Glutamatergic neuron (in vitro differentiated cells): ENCODE measurements at regions not wholly inside any gene's neighbourhood (a gene's known extent, or its start where the extent isn't known, plus 50 kb on each side); places are given as distances from the start of the nearest gene placed in this dataset.

Experiments
- DNase-seq: peaks from one replicate; pipeline ENCODE4 v3.0.0; 2022
- H3K27ac Mint-ChIP-seq: one replicate; pipeline ENCODE4 v1.8.0; 2020; ENCODE audit warnings: mild to moderate bottlenecking, mixed read lengths, inconsistent platforms; ENCODE audit not compliant: unreplicated experiment
- H3K27me3 Mint-ChIP-seq: one replicate; pipeline ENCODE4 v1.8.0; 2020; ENCODE audit warnings: mild to moderate bottlenecking, moderate library complexity, mixed read lengths, inconsistent platforms; ENCODE audit not compliant: unreplicated experiment
- H3K36me3 Mint-ChIP-seq: one replicate; pipeline ENCODE4 v1.8.0; 2020; ENCODE audit warnings: mild to moderate bottlenecking, mixed read lengths, inconsistent platforms; ENCODE audit not compliant: unreplicated experiment
- H3K4me1 Mint-ChIP-seq: one replicate; pipeline ENCODE4 v1.8.0; 2020; ENCODE audit warnings: mild to moderate bottlenecking, low read depth, mixed read lengths, inconsistent platforms; ENCODE audit not compliant: unreplicated experiment
- H3K4me3 Mint-ChIP-seq: one replicate; pipeline ENCODE4 v1.8.0; 2020; ENCODE audit warnings: mild to moderate bottlenecking, mixed read lengths, inconsistent platforms; ENCODE audit not compliant: unreplicated experiment
- H3K9me3 Mint-ChIP-seq: one replicate; pipeline ENCODE4 v1.8.0; 2020; ENCODE audit warnings: mild to moderate bottlenecking, moderate library complexity, mixed read lengths, inconsistent platforms; ENCODE audit not compliant: unreplicated experiment
- CTCF ChIP-seq: fragments of 200-600 bp; sonication (generic); IDR thresholded peaks from one replicate; pipeline ENCODE4 v1.5.0; 2021; ENCODE audit not compliant: partially characterized antibody, unreplicated experiment

- H3K9me3 Mint-ChIP-seq: peaks cover 8% of the 10 kb centered on the region
- no peak overlapping the region for H3K27ac Mint-ChIP-seq
- TF ChIP-seq CTCF: no peak
- H3K27me3 Mint-ChIP-seq: peaks cover 21% of the 10 kb centered on the region
- no peaks in the 10 kb centered on the region for H3K36me3 Mint-ChIP-seq
- no peak overlapping the region for H3K4me3 Mint-ChIP-seq
- no peak for DNase-seq
- peaks cover 14% of the 10 kb centered on the region for H3K4me1 Mint-ChIP-seq
These were observed 176.3 kb upstream of the TNRC6C start for GRCh38 chr17:77782201-77782600.

DNA sequence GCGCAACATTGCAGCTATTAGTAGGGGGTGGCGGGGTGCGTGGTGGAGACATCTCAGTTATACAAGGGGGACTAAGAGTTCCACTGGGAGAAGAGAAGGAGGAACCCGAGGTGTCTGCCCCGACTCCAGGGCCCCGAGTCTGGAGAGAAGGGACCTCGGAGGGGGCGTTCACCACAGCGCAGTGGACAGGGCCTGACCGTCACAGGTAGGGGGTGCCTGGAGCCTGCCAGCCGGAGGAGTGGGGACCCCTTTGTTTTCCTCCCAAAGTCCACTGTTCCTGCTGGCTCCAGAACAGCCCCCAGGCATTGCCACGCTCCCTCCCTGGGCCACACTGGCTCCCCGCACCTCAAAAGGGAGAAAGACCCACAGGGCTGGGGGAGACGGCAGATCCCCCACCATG is 175.9 kb upstream of the TNRC6C start:
- H3K4me3 Mint-ChIP-seq: no peak overlapping the region
- H3K4me1 Mint-ChIP-seq: peaks cover 18% of the 10 kb centered on the region
- H3K27ac Mint-ChIP-seq: no peak overlapping the region
- peaks cover 24% of the 10 kb centered on the region for H3K27me3 Mint-ChIP-seq
- no peak for DNase-seq
- H3K9me3 Mint-ChIP-seq: peaks cover 8% of the 10 kb centered on the region
- H3K36me3 Mint-ChIP-seq: peaks cover 2% of the 10 kb centered on the region
- no peak for TF ChIP-seq CTCF

GRCh38 chr17:77783991-77784820 is 174.3 kb upstream of the TNRC6C start:
- Mint-ChIP-seq H3K27ac (no peak overlapping the region), H3K9me3 (peaks cover 9% of the 10 kb centered on the region), H3K4me3 (no peak overlapping the region), H3K36me3 (peaks cover 5% of the 10 kb centered on the region), H3K4me1 (peaks cover 13% of the 10 kb centered on the region), H3K27me3 (peaks cover 26% of the 10 kb centered on the region)
- TF ChIP-seq CTCF: no peak
- DNase-seq: no peak

GRCh38 chr17:77785312-77785905 is 173.1 kb upstream of the TNRC6C start:
- TF ChIP-seq CTCF: no peak
- DNase-seq: no peak
- Mint-ChIP-seq H3K4me1 (peaks cover 13% of the 10 kb centered on the region), H3K27me3 (peaks cover 28% of the 10 kb centered on the region), H3K9me3 (peaks cover 9% of the 10 kb centered on the region), H3K4me3 (no peak overlapping the region), H3K27ac (no peak overlapping the region), H3K36me3 (peaks cover 5% of the 10 kb centered on the region)

DNA sequence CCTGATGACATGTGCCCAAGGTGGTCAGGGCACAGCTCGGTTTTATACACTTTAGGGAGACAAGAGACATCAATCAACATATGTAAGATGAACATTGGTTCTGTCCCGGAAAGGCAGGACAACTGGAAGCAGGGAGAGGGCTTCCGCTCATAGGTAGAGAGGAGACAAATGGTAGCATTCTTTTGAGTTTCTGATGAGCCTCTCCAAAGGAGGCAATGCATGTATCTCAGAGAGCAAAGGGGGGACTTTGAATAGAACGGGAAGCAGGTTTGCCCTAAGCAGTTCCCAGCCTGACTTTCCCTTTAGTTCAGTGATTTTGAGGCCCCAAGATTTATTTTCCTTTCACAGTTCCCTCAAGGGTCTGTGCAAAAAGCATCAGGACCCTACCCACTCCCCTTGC is 172.4 kb upstream of the TNRC6C start:
- DNase-seq: no peak
- Mint-ChIP-seq H3K9me3 (peaks cover 9% of the 10 kb centered on the region), H3K27ac (no peak overlapping the region), H3K4me1 (peaks cover 13% of the 10 kb centered on the region), H3K4me3 (no peak overlapping the region), H3K36me3 (peaks cover 5% of the 10 kb centered on the region), H3K27me3 (peaks cover 29% of the 10 kb centered on the region)
- no peak for TF ChIP-seq CTCF
